Adrenal gland (tissue), 5 donors: ENCODE measurements at regions not wholly inside any gene's neighbourhood (a gene's known extent, or its start where the extent isn't known, plus 50 kb on each side); places are given as distances from the start of the nearest gene placed in this dataset.

Source experiments
- CTCF ChIP-seq, 6 experiments: fragments of 450-650 bp in 4 of 6; fragments of 200-600 bp in 2 of 6; sonication (generic) in 1 of 6; IDR thresholded peaks; 1 replicate in 5 of 6; 2 replicates in 1 of 6; pipeline versions ENCODE4 v1.5.1 to v1.8.0; 2016 to 2021; ENCODE audit warnings: antibody characterized with exemption in 6 of 6, mild to moderate bottlenecking in 2 of 6, moderate library complexity in 1 of 6
- POLR2A ChIP-seq, 2 donors: fragments of 450-650 bp; IDR thresholded peaks; one replicate each; pipeline ENCODE4 v1.6.1; 2017; ENCODE audit warnings: antibody characterized with exemption in 2 of 2, mild to moderate bottlenecking in 2 of 2, moderate library complexity in 1 of 2
- donor health status: DM: no; HTN: no; CAD: no.

GRCh38 chr9:135198586-135199285 lies 111.3 kb downstream of the OLFM1 start:
- no peak for TF ChIP-seq CTCF (IDR thresholded peaks at IDR 0.05)
- no peak for TF ChIP-seq POLR2A (IDR thresholded peaks at IDR 0.05)
